HG03064 (cell line): ENCODE measurements at regions not wholly inside any gene's neighbourhood (a gene's known extent, or its start where the extent isn't known, plus 50 kb on each side); places are given as distances from the start of the nearest gene placed in this dataset.

Experiments
- ATAC-seq: cut with Tn5 transposase; IDR thresholded peaks from one replicate; pipeline ENCODE4 v1.9.1; 2021; ENCODE audit warnings: low read depth; ENCODE audit not compliant: unreplicated experiment

GRCh38 chr21:35940074-35940927 is 120.0 kb downstream of the SETD4 start:
- ATAC-seq: no peak

GRCh38 chr21:35938446-35938845 is 121.9 kb downstream of the SETD4 start:
- no peak for ATAC-seq

- no peak for ATAC-seq
These were observed 126.9 kb downstream of the SETD4 start for GRCh38 chr21:35933466-35933865.

GRCh38 chr21:35932232-35932911 is 128.0 kb downstream of the SETD4 start:
- ATAC-seq: no peak

GRCh38 chr21:35929901-35930300 is 130.4 kb downstream of the SETD4 start:
- no peak for ATAC-seq

- ATAC-seq: no peak
These were observed 133.1 kb downstream of the SETD4 start for GRCh38 chr21:35927262-35927661.

GRCh38 chr21:35926003-35926740 is 134.2 kb downstream of the SETD4 start:
- ATAC-seq: no peak

- no peak for ATAC-seq
These were observed 134.8 kb downstream of the SETD4 start for GRCh38 chr21:35925497-35925896.

- ATAC-seq: no peak
These were observed 135.5 kb downstream of the SETD4 start for GRCh38 chr21:35924714-35925301.

GRCh38 chr21:35923971-35924370 is 136.4 kb downstream of the SETD4 start:
- no peak for ATAC-seq

- ATAC-seq: no peak
These were observed 137.7 kb downstream of the SETD4 start for GRCh38 chr21:35922618-35923017.

GRCh38 chr21:35921471-35921870 is 138.9 kb downstream of the SETD4 start:
- ATAC-seq: no peak

GRCh38 chr21:35920436-35920835 is 139.9 kb downstream of the SETD4 start:
- ATAC-seq: no peak

GRCh38 chr21:35915030-35915429 is 145.3 kb downstream of the SETD4 start:
- no peak for ATAC-seq

- no peak for ATAC-seq
These were observed 148.7 kb downstream of the SETD4 start for GRCh38 chr21:35911412-35912191.

- ATAC-seq: no peak
These were observed 150.7 kb downstream of the SETD4 start for GRCh38 chr21:35909456-35910223.

- no peak for ATAC-seq
These were observed 151.8 kb downstream of the SETD4 start for GRCh38 chr21:35908311-35909078.

GRCh38 chr21:35906586-35906985 is 153.7 kb downstream of the SETD4 start:
- no peak for ATAC-seq

GRCh38 chr21:35905963-35906345 is 154.4 kb downstream of the SETD4 start:
- ATAC-seq: no peak
